Nephron (organoid): ENCODE measurements at regions not wholly inside any gene's neighbourhood (a gene's known extent, or its start where the extent isn't known, plus 50 kb on each side); places are given as distances from the start of the nearest gene placed in this dataset.

Experiments
- H3K27ac Mint-ChIP-seq, 3 experiments: 2 replicates each; pipeline ENCODE4 v1.8.0; 2020; ENCODE audit warnings: mixed read lengths in 3 of 3, mild to moderate bottlenecking in 2 of 3, moderate library complexity in 1 of 3
- H3K27me3 Mint-ChIP-seq: 2 replicates; pipeline ENCODE4 v1.8.0; 2021; ENCODE audit warnings: low read depth, mild to moderate bottlenecking, moderate library complexity, mixed read lengths
- H3K36me3 Mint-ChIP-seq: 2 replicates; pipeline ENCODE4 v1.8.0; 2020; ENCODE audit warnings: low read depth, mixed read lengths
- H3K4me1 Mint-ChIP-seq: 2 replicates; pipeline ENCODE4 v1.8.0; 2020; ENCODE audit warnings: mixed read lengths
- H3K4me3 Mint-ChIP-seq, 3 experiments: 2 replicates each; pipeline ENCODE4 v1.8.0; 2020; ENCODE audit warnings: mild to moderate bottlenecking in 3 of 3, mixed read lengths in 3 of 3, moderate library complexity in 2 of 3
- H3K9me3 Mint-ChIP-seq: 2 replicates; pipeline ENCODE4 v1.8.0; 2020; ENCODE audit warnings: mixed read lengths
- CTCF ChIP-seq, 3 experiments: fragments of 200-600 bp; sonication (generic); IDR thresholded peaks; one replicate each; pipeline ENCODE4 v1.5.0; 2021; ENCODE audit warnings: antibody characterized with exemption in 3 of 3; ENCODE audit not compliant: unreplicated experiment in 3 of 3

GRCh38 chr2:5524551-5524950 lies 167.6 kb upstream of the SOX11 start:
- no peak overlapping the region for H3K4me3 Mint-ChIP-seq

GRCh38 chr2:5528706-5529105 lies 163.5 kb upstream of the SOX11 start:
- H3K36me3 Mint-ChIP-seq, result no peaks in the 10 kb centered on the region
- H3K9me3 Mint-ChIP-seq, result peaks cover 4% of the 10 kb centered on the region
- no peak overlapping the region for H3K27ac Mint-ChIP-seq

More at GRCh38 chr2:5524551-5524950, 167.6 kb upstream of the SOX11 start:
- peaks cover 53% of the 10 kb centered on the region for H3K27me3 Mint-ChIP-seq
- H3K27ac Mint-ChIP-seq, result no peak overlapping the region
- no peaks in the 10 kb centered on the region for H3K9me3 Mint-ChIP-seq
- H3K36me3 Mint-ChIP-seq, result no peaks in the 10 kb centered on the region
- peaks cover 14% of the 10 kb centered on the region for H3K4me1 Mint-ChIP-seq
- no peak for TF ChIP-seq CTCF (IDR thresholded peaks at IDR 0.05; ENCODE audit: unreplicated experiment in 3 of 3)

GRCh38 chr2:5530011-5530696 lies 162.0 kb upstream of the SOX11 start:
- Mint-ChIP-seq H3K27ac (no peak overlapping the region), H3K36me3 (no peaks in the 10 kb centered on the region), H3K4me3 (no peak overlapping the region), H3K4me1 (peaks cover 20% of the 10 kb centered on the region), H3K9me3 (peaks cover 4% of the 10 kb centered on the region), H3K27me3 (peaks cover 69% of the 10 kb centered on the region)
- TF ChIP-seq CTCF (IDR thresholded peaks at IDR 0.05; ENCODE audit: unreplicated experiment in 3 of 3), result no peak

More at GRCh38 chr2:5528706-5529105, 163.5 kb upstream of the SOX11 start:
- no peak for TF ChIP-seq CTCF (IDR thresholded peaks at IDR 0.05; ENCODE audit: unreplicated experiment in 3 of 3)
- Mint-ChIP-seq H3K27me3 (peaks cover 62% of the 10 kb centered on the region), H3K4me3 (no peak overlapping the region), H3K4me1 (peaks cover 14% of the 10 kb centered on the region)

GRCh38 chr2:5535301-5535700 lies 156.9 kb upstream of the SOX11 start:
- H3K9me3 Mint-ChIP-seq, result peaks cover 4% of the 10 kb centered on the region
- peaks cover 5% of the 10 kb centered on the region for H3K36me3 Mint-ChIP-seq
- no peak overlapping the region for H3K4me3 Mint-ChIP-seq
- no peak overlapping the region for H3K27ac Mint-ChIP-seq
- peaks cover 56% of the 10 kb centered on the region for H3K27me3 Mint-ChIP-seq
- no peak for TF ChIP-seq CTCF (IDR thresholded peaks at IDR 0.05; ENCODE audit: unreplicated experiment in 3 of 3)
- peaks cover 32% of the 10 kb centered on the region for H3K4me1 Mint-ChIP-seq

- Mint-ChIP-seq H3K9me3 (peaks cover 4% of the 10 kb centered on the region), H3K4me1 (peaks cover 36% of the 10 kb centered on the region), H3K36me3 (peaks cover 5% of the 10 kb centered on the region), H3K27ac (peak overlapping the region; percentile 75 to 98 (median 80)), H3K4me3 (no peak overlapping the region), H3K27me3 (peaks cover 63% of the 10 kb centered on the region)
- no peak for TF ChIP-seq CTCF (IDR thresholded peaks at IDR 0.05; ENCODE audit: unreplicated experiment in 3 of 3)
Measured at GRCh38 chr2:5537180-5537688, 154.9 kb upstream of the SOX11 start.

GRCh38 chr2:5538313-5538712 lies 153.9 kb upstream of the SOX11 start:
- no peak for TF ChIP-seq CTCF (IDR thresholded peaks at IDR 0.05; ENCODE audit: unreplicated experiment in 3 of 3)
- Mint-ChIP-seq H3K27ac (peak overlapping the region; percentile 83 to 98 (median 96)), H3K4me1 (peaks cover 36% of the 10 kb centered on the region), H3K4me3 (no peak overlapping the region), H3K27me3 (peaks cover 59% of the 10 kb centered on the region), H3K9me3 (peaks cover 9% of the 10 kb centered on the region), H3K36me3 (peaks cover 12% of the 10 kb centered on the region)
